Dermis microvascular lymphatic vessel endothelial cell (primary cell): ENCODE measurements at regions not wholly inside any gene's neighbourhood (a gene's known extent, or its start where the extent isn't known, plus 50 kb on each side); places are given as distances from the start of the nearest gene placed in this dataset.
"Not testable (repeated sequence)": the region's sequence is repeated elsewhere in the genome, so short reads cannot be mapped to it uniquely, and the experiment has no call there.

ENCODE experiments used
- DNase-seq, 2 donors: peaks; one replicate each; pipeline versions ENCODE4 v3.0.0 to v3.0.0-alpha.2; 2010; ENCODE audit warnings: low read depth in 2 of 2

DNA sequence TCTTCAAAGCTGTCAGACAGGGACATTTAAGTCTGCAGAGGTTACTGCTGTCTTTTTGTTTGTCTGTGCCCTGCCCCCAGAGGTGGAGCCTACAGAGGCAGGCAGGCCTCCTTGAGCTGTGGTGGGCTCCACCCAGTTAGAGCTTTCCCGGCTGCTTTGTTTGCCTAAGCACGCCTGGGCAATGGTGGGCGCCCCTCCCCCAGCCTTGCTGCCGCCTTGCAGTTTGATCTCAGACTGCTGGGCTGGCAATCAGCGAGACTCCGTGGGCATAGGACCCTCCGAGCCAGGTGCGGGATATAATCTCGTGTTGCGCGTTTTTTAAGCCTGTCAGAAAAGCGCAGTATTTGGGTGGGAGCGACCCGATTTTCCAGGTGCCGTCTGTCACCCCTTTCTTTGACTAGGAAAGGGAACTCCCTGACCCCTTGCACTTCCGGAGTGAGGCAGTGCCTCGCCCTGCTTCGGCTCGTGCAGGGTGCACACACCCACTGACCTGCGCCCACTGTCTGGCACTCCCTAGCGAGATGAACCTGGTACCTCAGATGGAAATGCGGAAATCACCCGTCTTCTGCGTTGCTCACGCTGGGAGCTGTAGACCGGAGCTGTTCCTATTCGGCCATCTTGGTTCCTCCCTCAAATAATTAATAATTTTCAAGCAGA is 1131.5 kb upstream of the ADGRL4 start:
- DNase-seq = not testable (repeated sequence)

- DNase-seq = no peak
These were observed 1106.9 kb upstream of the ADGRL4 start for GRCh38 chr1:80113168-80114038.

DNA sequence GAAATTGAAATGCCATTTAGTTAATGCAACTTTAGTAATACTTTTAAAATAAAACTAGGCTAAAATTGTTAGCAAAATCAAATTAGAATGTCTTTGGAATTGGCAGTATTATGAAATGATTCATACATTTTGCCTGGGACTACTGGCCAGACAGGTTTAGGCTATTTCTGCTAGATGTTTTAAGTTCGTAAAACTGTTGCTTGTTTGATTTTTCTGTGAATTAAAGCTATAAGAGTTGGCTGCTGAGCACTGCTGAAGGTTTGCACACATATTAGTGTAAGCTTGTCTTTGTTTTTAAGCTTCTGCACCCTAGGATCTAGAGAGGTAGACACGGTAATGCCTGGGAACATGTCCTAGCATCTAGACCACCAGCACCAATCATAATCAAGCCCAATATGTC is 1094.6 kb upstream of the ADGRL4 start:
- no peak for DNase-seq

DNA sequence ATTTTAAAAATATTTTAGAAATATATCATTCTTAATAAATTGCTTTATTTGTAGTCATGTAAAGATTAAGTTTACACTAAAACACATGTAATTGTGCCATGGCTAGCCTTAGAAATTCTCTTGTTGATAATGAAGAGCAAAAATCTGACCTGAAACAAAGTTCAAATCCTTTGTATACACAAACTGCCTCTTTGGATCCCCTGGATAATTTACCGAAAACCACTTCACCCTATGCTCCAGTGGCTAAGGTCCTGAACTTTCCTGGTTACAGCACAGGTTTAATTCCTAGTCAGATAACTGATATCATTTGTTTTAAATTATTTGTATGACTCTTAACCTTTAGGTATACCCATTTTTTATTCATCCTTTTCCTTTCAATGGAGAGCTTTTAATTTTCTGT is 1093.2 kb upstream of the ADGRL4 start:
- DNase-seq = no peak

DNA sequence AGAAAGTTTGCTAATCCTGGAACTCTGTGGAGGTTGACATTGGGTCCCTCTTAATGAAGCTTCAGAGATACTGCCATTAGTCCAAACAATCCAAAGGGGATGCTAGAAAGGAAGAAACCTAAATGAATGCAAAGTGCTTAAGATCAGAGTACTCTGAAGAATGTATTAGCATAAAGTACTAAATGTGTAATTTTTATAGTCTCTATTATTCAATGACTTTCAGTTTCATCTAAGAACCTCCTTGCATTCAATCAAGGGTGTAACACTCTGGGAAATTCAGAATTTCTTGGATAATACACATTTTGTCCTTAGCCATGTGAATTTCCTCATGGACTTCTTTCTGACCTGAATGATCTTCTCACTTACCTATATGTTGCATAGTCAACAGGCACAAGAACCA is 1078.5 kb upstream of the ADGRL4 start:
- no peak for DNase-seq

GRCh38 chr1:80083892-80084291 is 1077.4 kb upstream of the ADGRL4 start:
- no peak for DNase-seq

GRCh38 chr1:80076469-80076868 is 1069.9 kb upstream of the ADGRL4 start:
- DNase-seq = no peak

DNA sequence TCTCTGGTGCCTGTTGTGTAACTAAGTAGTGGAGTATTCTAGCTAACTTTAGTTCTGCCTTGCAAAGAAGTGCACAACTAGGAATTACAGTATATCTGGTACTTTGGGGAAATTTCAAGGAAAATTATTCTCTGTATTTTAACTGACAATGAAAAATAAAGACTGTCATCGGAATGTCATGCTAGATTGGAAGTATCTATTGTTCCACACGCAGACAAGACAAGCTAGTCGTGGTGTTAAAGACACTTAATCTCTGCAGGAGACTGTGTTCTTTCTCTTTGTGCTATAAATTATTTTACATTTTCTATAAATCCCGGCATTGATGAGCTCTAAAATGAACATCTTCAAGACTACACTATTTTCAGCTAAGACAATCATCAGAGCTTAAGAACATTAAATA is 1068.8 kb upstream of the ADGRL4 start:
- DNase-seq = no peak

DNA sequence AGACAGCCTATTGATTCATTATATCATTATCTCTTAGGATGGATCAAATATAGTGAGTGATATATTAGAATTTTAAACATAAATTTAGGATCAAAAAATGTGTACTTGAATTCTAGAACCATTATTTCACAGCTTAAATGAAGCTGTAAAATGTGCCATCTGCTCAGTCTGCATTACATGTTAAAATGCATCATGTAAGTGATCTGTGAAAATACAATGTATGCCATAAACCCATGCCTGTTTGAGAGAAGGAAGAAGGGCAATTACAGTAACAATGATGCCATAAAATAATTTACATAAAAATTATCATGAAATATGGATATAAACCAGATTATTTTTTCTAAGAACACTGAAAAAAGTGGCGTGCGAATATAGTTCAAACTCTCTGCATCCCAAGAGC is 1066.0 kb upstream of the ADGRL4 start:
- DNase-seq = no peak

DNA sequence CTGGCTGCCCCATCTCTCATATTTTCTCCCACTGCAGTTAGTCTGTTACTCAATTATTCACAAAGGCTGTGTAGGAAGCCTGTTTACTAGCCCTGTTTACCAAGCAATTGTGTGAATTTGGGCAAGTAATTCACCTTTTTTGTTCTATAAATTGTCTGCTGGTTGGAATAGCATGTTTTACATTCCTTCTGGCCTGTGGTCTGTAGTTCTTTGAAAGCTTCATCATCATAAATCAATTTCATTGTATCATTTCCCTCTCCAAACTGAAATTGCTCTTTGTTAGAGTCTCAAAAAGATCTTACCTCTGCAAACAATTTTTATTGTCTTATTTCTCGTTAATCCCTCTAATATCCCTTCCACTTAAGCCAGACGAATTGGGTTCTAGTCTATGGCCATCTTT is 1059.5 kb upstream of the ADGRL4 start:
- no peak for DNase-seq

DNA sequence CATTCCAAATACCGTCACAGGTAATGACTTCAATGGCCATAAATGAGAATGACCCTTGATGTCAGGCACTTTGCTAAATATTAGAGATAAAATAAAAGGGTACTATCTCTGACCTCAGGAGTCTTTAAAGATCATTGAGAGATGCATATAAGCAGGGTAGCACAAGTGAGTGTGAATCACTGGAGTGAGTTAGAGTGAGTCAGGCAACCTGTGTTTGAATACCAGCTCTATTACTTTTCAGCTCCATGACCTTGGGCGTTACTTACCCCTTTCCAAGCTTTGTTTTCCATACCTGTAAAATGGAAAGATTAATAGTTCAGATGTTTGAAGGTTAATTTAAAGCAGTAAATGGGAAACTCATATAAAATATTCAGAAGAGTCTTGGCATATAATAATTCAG is 1058.0 kb upstream of the ADGRL4 start:
- no peak for DNase-seq

- DNase-seq = no peak
These were observed 1053.4 kb upstream of the ADGRL4 start for GRCh38 chr1:80059940-80060339.

DNA sequence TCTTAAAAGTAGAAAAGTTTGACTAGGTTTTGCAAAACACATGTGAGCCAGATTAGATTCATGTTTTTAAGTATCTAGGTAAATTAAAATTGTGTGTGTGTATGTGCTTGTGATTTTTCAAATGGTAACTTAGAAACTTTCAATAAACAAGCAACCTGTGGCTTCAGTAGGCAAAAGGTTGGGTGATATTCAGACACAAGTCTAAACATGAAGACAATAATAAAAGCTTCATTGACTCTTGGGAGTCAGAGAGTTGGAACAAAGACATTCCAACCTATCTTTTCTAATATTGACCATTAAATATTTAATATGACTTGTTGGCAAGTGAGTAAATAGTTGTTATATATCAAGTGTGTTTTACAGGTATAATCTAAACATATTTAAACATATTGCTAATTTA is 1049.6 kb upstream of the ADGRL4 start:
- DNase-seq = no peak

- DNase-seq = no peak
These were observed 1047.6 kb upstream of the ADGRL4 start for GRCh38 chr1:80054129-80054528.

DNA sequence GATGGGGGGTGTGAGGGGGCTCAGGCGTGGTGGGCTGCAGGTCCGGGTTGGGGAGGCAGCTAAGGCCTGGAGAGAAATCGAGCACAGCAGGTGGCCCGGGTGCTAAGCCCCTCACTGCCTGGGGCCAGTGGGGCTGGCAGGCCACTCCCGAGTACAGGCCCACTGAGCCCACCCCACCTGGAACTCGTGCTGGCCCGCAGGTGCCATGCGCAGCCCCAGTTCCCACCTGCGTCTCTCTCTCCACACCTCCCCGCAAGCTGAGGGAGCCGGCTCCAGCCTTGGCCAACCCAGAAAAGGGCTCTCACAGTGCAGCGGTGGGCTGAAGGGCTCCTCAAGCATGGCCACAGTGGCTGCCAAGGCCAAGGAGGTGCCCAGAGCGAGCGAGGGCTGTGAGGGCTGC is 1047.1 kb upstream of the ADGRL4 start:
- DNase-seq = no peak

- no peak for DNase-seq
These were observed 1044.0 kb upstream of the ADGRL4 start for GRCh38 chr1:80050523-80050922.

DNA sequence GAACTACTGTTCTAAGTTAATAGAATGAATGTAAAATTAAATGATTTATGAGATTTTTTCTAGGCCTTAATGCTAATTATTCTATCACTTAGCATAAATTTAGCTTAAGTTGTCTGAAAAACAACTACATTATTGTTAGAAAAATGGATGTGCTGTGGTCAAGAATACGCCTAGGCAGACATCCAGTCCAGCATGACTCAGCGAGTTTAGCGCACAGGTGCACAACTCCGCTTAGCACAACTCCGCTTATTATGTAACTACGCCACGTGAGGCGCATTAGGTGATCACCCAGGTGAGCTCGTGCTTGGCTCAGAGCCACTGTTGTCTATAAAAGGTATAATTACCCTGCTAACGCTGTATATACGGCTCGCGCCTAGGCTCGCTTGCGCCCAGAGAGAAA is 1043.6 kb upstream of the ADGRL4 start:
- DNase-seq = no peak

DNA sequence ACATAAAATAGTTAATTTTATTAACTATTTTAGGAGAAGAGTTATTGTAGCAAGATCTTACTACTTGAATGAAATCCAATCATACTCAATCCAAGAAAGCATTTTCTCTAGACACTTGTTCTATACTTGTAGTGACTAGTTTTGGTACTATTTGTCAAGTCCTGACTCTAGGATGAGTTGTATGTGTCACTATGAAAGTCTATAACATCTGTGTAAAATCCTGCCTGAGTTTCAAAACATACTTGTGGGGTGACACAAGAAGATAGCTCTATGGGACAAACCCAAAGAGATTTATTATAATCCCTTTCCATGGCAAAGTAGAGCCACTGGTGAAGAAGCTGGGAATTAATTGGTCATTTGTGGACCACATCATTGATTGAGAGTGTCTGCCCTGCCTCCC is 1042.2 kb upstream of the ADGRL4 start:
- DNase-seq = no peak

DNA sequence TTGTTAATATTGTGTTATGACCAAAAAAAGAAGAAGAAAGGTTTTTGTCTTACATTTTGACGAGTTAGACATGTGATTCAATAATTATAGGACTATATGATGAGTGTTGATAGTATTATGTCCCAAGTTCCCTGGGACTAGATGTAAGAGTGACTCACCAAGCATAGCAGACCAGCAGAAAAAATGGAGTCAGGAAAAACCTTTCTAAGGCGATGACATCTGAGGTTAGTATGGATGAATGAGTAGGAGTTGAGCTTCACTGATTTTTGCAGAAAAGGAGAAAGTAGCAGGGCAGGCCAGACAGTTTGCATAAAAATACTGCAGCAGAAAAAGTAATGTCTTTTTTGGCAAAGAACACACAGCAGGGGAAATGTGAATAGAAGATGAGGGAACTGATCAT is 1041.3 kb upstream of the ADGRL4 start:
- no peak for DNase-seq

GRCh38 chr1:80044662-80045061 is 1038.1 kb upstream of the ADGRL4 start:
- no peak for DNase-seq

DNA sequence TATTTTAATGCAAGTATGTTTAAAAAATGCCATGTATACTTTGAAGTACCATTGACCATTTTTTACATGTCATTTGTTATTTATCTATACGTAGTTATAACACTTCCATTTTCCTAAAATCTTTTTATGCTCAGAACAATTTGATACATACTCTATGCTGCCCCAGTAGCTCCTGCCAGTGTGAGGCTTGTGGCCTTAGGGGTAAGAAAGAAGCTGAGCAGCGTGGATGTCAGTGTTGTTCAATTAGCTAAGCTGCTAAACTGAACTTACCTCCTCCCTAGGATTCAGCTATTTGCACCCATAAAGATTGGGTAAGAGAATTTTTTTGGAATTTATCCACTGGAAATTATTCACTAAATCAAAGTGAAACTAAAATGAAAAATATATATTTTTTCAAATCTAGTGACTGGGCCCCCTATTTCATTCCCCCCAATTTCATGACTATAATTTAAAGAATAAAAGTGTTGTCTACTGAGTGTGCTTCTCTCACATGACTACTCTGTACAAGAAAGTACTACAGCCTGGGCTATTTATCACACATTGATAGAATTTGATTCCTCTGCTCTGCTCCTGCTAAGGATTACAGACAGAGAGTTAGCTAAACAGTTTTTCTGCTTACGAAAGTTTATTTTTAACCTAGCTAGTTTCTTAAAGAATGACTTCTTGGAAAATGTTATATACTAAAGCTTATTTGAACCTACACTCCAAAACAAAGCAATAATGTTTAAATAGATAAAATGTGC is 1030.3 kb upstream of the ADGRL4 start:
- DNase-seq = no peak

DNA sequence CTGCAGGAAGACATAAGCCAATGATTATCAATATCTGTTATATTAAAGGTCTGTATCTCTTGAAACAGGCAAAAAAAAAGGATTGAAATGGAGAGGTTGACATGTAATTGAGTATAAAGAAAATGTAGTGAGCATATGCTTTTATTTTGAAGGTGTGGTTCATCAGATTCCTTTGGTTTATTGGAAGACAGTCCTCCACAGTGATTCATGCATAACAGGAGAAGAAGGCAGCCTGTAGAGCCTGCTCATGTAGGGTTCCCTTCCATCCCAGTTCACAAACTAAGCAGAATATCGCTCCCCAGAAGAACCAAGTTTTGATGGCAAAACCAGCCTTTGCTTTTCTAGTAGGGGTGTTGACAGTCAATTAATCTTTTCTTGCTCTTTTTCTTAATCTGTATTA is 1016.8 kb upstream of the ADGRL4 start:
- no peak for DNase-seq

DNA sequence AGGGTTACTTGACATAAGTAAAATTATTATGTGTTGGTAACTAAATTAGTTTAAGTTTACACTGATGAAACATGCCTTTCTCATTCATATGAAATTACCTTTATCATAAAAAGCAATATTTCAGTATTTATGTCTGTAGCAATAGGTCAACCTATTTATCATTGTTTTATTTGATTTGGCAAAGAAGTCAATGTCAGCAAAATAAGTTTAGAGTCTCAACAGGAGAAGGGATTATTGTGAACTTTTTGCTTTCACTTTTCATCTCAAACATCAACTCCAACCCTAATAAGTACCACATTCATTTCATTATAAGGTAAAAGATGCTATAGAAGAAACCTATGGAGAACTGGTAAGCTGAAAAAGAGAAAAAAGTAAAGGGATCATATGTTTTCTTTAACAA is 1015.4 kb upstream of the ADGRL4 start:
- DNase-seq = no peak
